PC-9 (cell line): ENCODE measurements at regions not wholly inside any gene's neighbourhood (a gene's known extent, or its start where the extent isn't known, plus 50 kb on each side); places are given as distances from the start of the nearest gene placed in this dataset.

Experiments
- BruUV-seq: library from RNA; stranded (reverse); fragments of 400-500 nt; replicated peaks from 2 replicates; lab custom pipeline; 2021; lab: Mats Ljungman, UMichigan
- CTCF ChIA-PET: fragments of 300-600 bp; sonication (Branson Sonifier 250); formaldehyde crosslinking; loops from one replicate; lab custom pipeline; 2022; ENCODE audit warnings: antibody characterized with exemption; lab: Charles Lee
- POLR2A ChIA-PET: fragments of 300-600 bp; sonication (Branson Sonifier 250); formaldehyde crosslinking; loops from one replicate; lab custom pipeline; 2022; ENCODE audit warnings: antibody characterized with exemption; ENCODE audit not compliant: unreplicated experiment; lab: Charles Lee
- DNase-seq, 2 experiments: peaks; one replicate each; pipeline versions ENCODE4 v3.0.0 to v3.0.0-alpha.2; 2015 to 2022; ENCODE audit warnings: mixed read lengths in 1 of 2
- H2AFZ ChIP-seq: fragments of 200-600 bp; sonication (generic); 2 replicates; pipeline ENCODE4 v1.8.1; 2017; ENCODE audit warnings: antibody characterized with exemption
- H3F3A ChIP-seq: fragments of 200-600 bp; sonication (generic); 2 replicates; pipeline ENCODE4 v1.8.1; 2017; ENCODE audit warnings: antibody characterized with exemption, mild to moderate bottlenecking, low read depth; ENCODE audit not compliant: insufficient read depth
- H3K27ac ChIP-seq: fragments of 200-600 bp; sonication (generic); 2 replicates; pipeline ENCODE4 v1.6.1; 2016; ENCODE audit warnings: mixed run types
- H3K27me3 ChIP-seq: fragments of 200-600 bp; sonication (generic); 2 replicates; pipeline ENCODE4 v1.6.1; 2016; ENCODE audit warnings: low read depth, mixed run types; ENCODE audit not compliant: insufficient read depth
- H3K36me3 ChIP-seq: fragments of 200-600 bp; sonication (generic); 2 replicates; pipeline ENCODE4 v1.6.1; 2016; ENCODE audit warnings: low read depth, mixed run types
- H3K4me1 ChIP-seq: fragments of 200-600 bp; sonication (generic); replicated peaks from 2 replicates; pipeline ENCODE4 v1.6.1; 2016; ENCODE audit warnings: mixed run types; ENCODE audit not compliant: insufficient read depth
- H3K4me2 ChIP-seq: fragments of 200-600 bp; sonication (generic); 2 replicates; pipeline ENCODE4 v1.6.1; 2017; ENCODE audit warnings: mixed run types
- H3K4me3 ChIP-seq: fragments of 200-600 bp; sonication (generic); 2 replicates; pipeline ENCODE4 v1.6.1; 2016; ENCODE audit warnings: mixed run types
- H3K79me2 ChIP-seq: fragments of 200-600 bp; sonication (generic); 2 replicates; pipeline ENCODE4 v1.6.1; 2017; ENCODE audit warnings: low read depth, mixed run types
- H3K9me2 ChIP-seq: fragments of 200-600 bp; sonication (generic); 2 replicates; pipeline ENCODE4 v1.8.1; 2017; ENCODE audit warnings: mild to moderate bottlenecking; ENCODE audit not compliant: insufficient read depth
- H3K9me3 ChIP-seq: fragments of 200-600 bp; sonication (generic); 2 replicates; pipeline ENCODE4 v1.8.1; 2016; ENCODE audit warnings: low read depth; ENCODE audit not compliant: insufficient read depth
- H4K20me1 ChIP-seq: fragments of 200-600 bp; sonication (generic); 2 replicates; pipeline ENCODE4 v1.8.1; 2017; ENCODE audit not compliant: insufficient read depth
- EZH2 ChIP-seq: fragments of 200-600 bp; sonication (generic); IDR thresholded peaks from 2 replicates; pipeline ENCODE4 v1.8.0; 2017; ENCODE audit warnings: antibody characterized with exemption, low read depth
- intact Hi-C: fragments of 100-400 bp; cut with micrococcal nuclease; formaldehyde crosslinking; loops from one replicate; pipeline ENCODE4 v1.10.0; 2022; ENCODE audit not compliant: unreplicated experiment
- TF ChIP-seq, protein P1 (sequence below): fragments of 200-600 bp; sonication (generic); conservative IDR thresholded peaks from 2 replicates; pipeline ENCODE4 v1.6.1; 2017; ENCODE audit warnings: mixed run types, antibody characterized with exemption, mild to moderate bottlenecking, moderate library complexity

DNA sequence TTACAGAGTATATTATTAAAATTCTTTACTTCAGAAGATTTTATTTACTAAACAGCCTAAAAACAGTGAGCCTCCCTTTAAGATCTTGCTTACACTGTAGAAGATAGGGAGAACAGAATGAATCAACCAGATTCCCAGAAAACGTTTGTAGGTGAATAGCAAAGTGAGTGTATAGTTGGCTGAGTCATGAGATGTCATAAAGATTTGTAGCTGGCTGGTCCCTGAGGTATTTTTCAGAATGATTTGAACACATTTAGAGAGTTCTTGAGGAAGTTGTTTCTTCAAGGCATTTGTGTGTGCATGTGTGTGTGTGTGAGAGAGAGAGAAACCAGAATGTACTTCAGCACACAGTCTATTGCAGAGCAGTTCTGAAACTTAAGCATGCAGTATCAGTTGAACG is 159.4 kb upstream of the PRR16 start:
- H4K20me1 ChIP-seq, result no peaks in the 10 kb centered on the region
- DNase-seq, result no peak
- H3K4me1 ChIP-seq, result no peaks in the 10 kb centered on the region
- H2AFZ ChIP-seq, result no peak overlapping the region
- intact Hi-C loops, result no loop called here
- TF ChIP-seq, protein P1, sequence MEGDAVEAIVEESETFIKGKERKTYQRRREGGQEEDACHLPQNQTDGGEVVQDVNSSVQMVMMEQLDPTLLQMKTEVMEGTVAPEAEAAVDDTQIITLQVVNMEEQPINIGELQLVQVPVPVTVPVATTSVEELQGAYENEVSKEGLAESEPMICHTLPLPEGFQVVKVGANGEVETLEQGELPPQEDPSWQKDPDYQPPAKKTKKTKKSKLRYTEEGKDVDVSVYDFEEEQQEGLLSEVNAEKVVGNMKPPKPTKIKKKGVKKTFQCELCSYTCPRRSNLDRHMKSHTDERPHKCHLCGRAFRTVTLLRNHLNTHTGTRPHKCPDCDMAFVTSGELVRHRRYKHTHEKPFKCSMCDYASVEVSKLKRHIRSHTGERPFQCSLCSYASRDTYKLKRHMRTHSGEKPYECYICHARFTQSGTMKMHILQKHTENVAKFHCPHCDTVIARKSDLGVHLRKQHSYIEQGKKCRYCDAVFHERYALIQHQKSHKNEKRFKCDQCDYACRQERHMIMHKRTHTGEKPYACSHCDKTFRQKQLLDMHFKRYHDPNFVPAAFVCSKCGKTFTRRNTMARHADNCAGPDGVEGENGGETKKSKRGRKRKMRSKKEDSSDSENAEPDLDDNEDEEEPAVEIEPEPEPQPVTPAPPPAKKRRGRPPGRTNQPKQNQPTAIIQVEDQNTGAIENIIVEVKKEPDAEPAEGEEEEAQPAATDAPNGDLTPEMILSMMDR, result no peak
- no peak for TF ChIP-seq EZH2
- no peak overlapping the region for H3K4me3 ChIP-seq
- no peak overlapping the region for H3K27ac ChIP-seq
- no peaks in the 10 kb centered on the region for H3K36me3 ChIP-seq
- H3K9me3 ChIP-seq, result no peaks in the 10 kb centered on the region
- ChIA-PET CTCF (no interaction called here), POLR2A (no interaction called here)
- H3K9me2 ChIP-seq, result no peaks in the 10 kb centered on the region
- H3K79me2 ChIP-seq, result no peaks in the 10 kb centered on the region
- H3K27me3 ChIP-seq, result no peaks in the 10 kb centered on the region
- H3K4me2 ChIP-seq, result no peak overlapping the region
- H3F3A ChIP-seq, result no peaks in the 10 kb centered on the region
- no TSS peak for BruUV-seq

DNA sequence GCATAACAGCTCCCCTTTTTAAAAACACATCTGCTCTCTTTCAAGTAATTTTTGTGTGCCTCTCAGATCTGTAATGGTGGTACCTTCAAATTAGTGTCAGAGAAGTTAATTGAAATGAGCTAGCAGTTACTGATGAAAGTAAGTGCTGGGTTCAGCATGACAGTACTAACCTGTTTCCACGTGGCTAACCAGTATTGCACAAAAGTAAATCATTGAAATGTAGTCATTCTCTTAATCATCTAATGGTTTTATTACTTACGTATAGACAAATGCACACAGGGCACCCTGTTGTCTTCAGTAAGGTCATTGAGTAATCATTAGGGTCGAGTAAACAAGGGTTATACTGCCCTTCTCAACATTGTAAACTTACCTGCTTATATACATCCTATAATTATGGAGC is 157.8 kb upstream of the PRR16 start:
- Histone ChIP-seq H3K27me3 (no peaks in the 10 kb centered on the region), H3K9me2 (no peaks in the 10 kb centered on the region), H3K4me1 (no peaks in the 10 kb centered on the region), H3K36me3 (no peaks in the 10 kb centered on the region), H3K9me3 (no peaks in the 10 kb centered on the region), H3K4me2 (no peak overlapping the region), H3K79me2 (no peaks in the 10 kb centered on the region), H3K4me3 (no peak overlapping the region), H2AFZ (no peak overlapping the region), H3K27ac (no peak overlapping the region), H3F3A (no peaks in the 10 kb centered on the region), H4K20me1 (no peaks in the 10 kb centered on the region)
- intact Hi-C loops, result no loop called here
- ChIA-PET POLR2A (no interaction called here), CTCF (no interaction called here)
- no TSS peak for BruUV-seq
- TF ChIP-seq, protein P1, result no peak
- TF ChIP-seq EZH2, result no peak
- no peak for DNase-seq

DNA sequence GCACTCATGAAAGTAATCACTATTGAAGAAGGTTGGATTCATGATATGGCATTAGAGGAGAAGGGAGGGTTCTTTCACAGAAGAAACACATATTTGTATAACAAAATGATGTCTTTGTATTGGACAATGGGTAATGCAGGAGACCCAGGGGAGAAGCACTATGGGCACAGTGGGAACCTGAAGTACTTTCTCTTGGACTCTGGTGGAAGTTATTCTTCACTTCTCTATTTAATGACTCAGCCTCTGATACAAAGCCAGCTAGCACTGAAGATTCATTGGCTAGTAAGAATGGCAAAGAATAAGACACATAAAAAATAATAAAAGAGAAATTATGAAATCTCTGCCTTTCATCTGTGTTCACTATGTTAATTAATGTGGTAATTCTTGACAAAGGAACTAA is 149.9 kb upstream of the PRR16 start:
- no peak overlapping the region for H3K4me2 ChIP-seq
- no peaks in the 10 kb centered on the region for H3K9me2 ChIP-seq
- TF ChIP-seq, protein P1, result no peak
- TF ChIP-seq EZH2, result no peak
- H3K27me3 ChIP-seq, result no peaks in the 10 kb centered on the region
- CTCF ChIA-PET, result no interaction called here
- no peaks in the 10 kb centered on the region for H3K9me3 ChIP-seq
- no peaks in the 10 kb centered on the region for H3F3A ChIP-seq
- intact Hi-C loops, result no loop called here
- no peak overlapping the region for H3K27ac ChIP-seq
- DNase-seq, result no peak
- POLR2A ChIA-PET, result no interaction called here
- H3K4me1 ChIP-seq, result no peaks in the 10 kb centered on the region
- no TSS peak for BruUV-seq
- no peaks in the 10 kb centered on the region for H4K20me1 ChIP-seq
- no peak overlapping the region for H2AFZ ChIP-seq
- no peak overlapping the region for H3K4me3 ChIP-seq
- H3K36me3 ChIP-seq, result no peaks in the 10 kb centered on the region
- no peaks in the 10 kb centered on the region for H3K79me2 ChIP-seq
